PC-9 (cell line): ENCODE measurements at regions not wholly inside any gene's neighbourhood (a gene's known extent, or its start where the extent isn't known, plus 50 kb on each side); places are given as distances from the start of the nearest gene placed in this dataset.

ENCODE experiments used
- BruUV-seq: library from RNA; stranded (reverse); fragments of 400-500 nt; replicated peaks from 2 replicates; lab custom pipeline; 2021; lab: Mats Ljungman, UMichigan
- CTCF ChIA-PET: fragments of 300-600 bp; sonication (Branson Sonifier 250); formaldehyde crosslinking; loops from one replicate; lab custom pipeline; 2022; ENCODE audit warnings: antibody characterized with exemption; lab: Charles Lee
- POLR2A ChIA-PET: fragments of 300-600 bp; sonication (Branson Sonifier 250); formaldehyde crosslinking; loops from one replicate; lab custom pipeline; 2022; ENCODE audit warnings: antibody characterized with exemption; ENCODE audit not compliant: unreplicated experiment; lab: Charles Lee
- DNase-seq, 2 experiments: peaks; one replicate each; pipeline versions ENCODE4 v3.0.0 to v3.0.0-alpha.2; 2015 to 2022; ENCODE audit warnings: mixed read lengths in 1 of 2
- H2AFZ ChIP-seq: fragments of 200-600 bp; sonication (generic); 2 replicates; pipeline ENCODE4 v1.8.1; 2017; ENCODE audit warnings: antibody characterized with exemption
- H3F3A ChIP-seq: fragments of 200-600 bp; sonication (generic); 2 replicates; pipeline ENCODE4 v1.8.1; 2017; ENCODE audit warnings: antibody characterized with exemption, mild to moderate bottlenecking, low read depth; ENCODE audit not compliant: insufficient read depth
- H3K27ac ChIP-seq: fragments of 200-600 bp; sonication (generic); 2 replicates; pipeline ENCODE4 v1.6.1; 2016; ENCODE audit warnings: mixed run types
- H3K27me3 ChIP-seq: fragments of 200-600 bp; sonication (generic); 2 replicates; pipeline ENCODE4 v1.6.1; 2016; ENCODE audit warnings: low read depth, mixed run types; ENCODE audit not compliant: insufficient read depth
- H3K36me3 ChIP-seq: fragments of 200-600 bp; sonication (generic); 2 replicates; pipeline ENCODE4 v1.6.1; 2016; ENCODE audit warnings: low read depth, mixed run types
- H3K4me1 ChIP-seq: fragments of 200-600 bp; sonication (generic); replicated peaks from 2 replicates; pipeline ENCODE4 v1.6.1; 2016; ENCODE audit warnings: mixed run types; ENCODE audit not compliant: insufficient read depth
- H3K4me2 ChIP-seq: fragments of 200-600 bp; sonication (generic); 2 replicates; pipeline ENCODE4 v1.6.1; 2017; ENCODE audit warnings: mixed run types
- H3K4me3 ChIP-seq: fragments of 200-600 bp; sonication (generic); 2 replicates; pipeline ENCODE4 v1.6.1; 2016; ENCODE audit warnings: mixed run types
- H3K79me2 ChIP-seq: fragments of 200-600 bp; sonication (generic); 2 replicates; pipeline ENCODE4 v1.6.1; 2017; ENCODE audit warnings: low read depth, mixed run types
- H3K9me2 ChIP-seq: fragments of 200-600 bp; sonication (generic); 2 replicates; pipeline ENCODE4 v1.8.1; 2017; ENCODE audit warnings: mild to moderate bottlenecking; ENCODE audit not compliant: insufficient read depth
- H3K9me3 ChIP-seq: fragments of 200-600 bp; sonication (generic); 2 replicates; pipeline ENCODE4 v1.8.1; 2016; ENCODE audit warnings: low read depth; ENCODE audit not compliant: insufficient read depth
- H4K20me1 ChIP-seq: fragments of 200-600 bp; sonication (generic); 2 replicates; pipeline ENCODE4 v1.8.1; 2017; ENCODE audit not compliant: insufficient read depth
- EZH2 ChIP-seq: fragments of 200-600 bp; sonication (generic); IDR thresholded peaks from 2 replicates; pipeline ENCODE4 v1.8.0; 2017; ENCODE audit warnings: antibody characterized with exemption, low read depth
- intact Hi-C: fragments of 100-400 bp; cut with micrococcal nuclease; formaldehyde crosslinking; loops from one replicate; pipeline ENCODE4 v1.10.0; 2022; ENCODE audit not compliant: unreplicated experiment
- TF ChIP-seq, protein P1 (sequence below): fragments of 200-600 bp; sonication (generic); conservative IDR thresholded peaks from 2 replicates; pipeline ENCODE4 v1.6.1; 2017; ENCODE audit warnings: mixed run types, antibody characterized with exemption, mild to moderate bottlenecking, moderate library complexity

DNA sequence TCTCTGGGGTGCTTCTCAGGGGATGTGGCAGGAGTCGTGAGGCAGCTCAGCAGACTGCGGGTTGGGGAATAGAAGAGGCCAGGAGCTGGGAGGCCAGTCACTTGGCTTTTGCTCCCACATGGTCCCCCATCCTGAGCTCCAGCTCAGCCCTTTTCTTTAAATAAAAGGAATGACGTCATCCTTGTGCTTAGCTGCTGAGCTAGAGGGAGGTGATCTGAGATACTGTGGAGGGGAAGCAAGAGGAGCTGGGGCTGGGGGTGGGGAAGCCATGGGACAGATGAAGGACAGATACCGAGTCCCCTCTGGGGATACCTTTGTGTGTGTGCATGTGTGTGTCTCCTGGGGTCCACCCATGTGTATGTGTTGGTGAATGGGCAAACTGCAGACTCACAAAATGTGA, 89.0 kb upstream of the ARAP3 start:
- CTCF ChIA-PET = no interaction called here
- Histone ChIP-seq H3K9me3 (no peaks in the 10 kb centered on the region), H3K4me1 (no peaks in the 10 kb centered on the region), H3K27ac (no peak overlapping the region), H3K79me2 (no peaks in the 10 kb centered on the region), H3K36me3 (no peaks in the 10 kb centered on the region), H3K27me3 (no peaks in the 10 kb centered on the region; the same call in 1 of the 2 replicates), H2AFZ (no peak overlapping the region), H3K9me2 (no peaks in the 10 kb centered on the region), H4K20me1 (no peaks in the 10 kb centered on the region), H3K4me3 (no peak overlapping the region), H3K4me2 (no peak overlapping the region), H3F3A (no peaks in the 10 kb centered on the region)
- BruUV-seq = no TSS peak
- POLR2A ChIA-PET = no interaction called here
- intact Hi-C loops = no loop called here
- TF ChIP-seq, protein P1, sequence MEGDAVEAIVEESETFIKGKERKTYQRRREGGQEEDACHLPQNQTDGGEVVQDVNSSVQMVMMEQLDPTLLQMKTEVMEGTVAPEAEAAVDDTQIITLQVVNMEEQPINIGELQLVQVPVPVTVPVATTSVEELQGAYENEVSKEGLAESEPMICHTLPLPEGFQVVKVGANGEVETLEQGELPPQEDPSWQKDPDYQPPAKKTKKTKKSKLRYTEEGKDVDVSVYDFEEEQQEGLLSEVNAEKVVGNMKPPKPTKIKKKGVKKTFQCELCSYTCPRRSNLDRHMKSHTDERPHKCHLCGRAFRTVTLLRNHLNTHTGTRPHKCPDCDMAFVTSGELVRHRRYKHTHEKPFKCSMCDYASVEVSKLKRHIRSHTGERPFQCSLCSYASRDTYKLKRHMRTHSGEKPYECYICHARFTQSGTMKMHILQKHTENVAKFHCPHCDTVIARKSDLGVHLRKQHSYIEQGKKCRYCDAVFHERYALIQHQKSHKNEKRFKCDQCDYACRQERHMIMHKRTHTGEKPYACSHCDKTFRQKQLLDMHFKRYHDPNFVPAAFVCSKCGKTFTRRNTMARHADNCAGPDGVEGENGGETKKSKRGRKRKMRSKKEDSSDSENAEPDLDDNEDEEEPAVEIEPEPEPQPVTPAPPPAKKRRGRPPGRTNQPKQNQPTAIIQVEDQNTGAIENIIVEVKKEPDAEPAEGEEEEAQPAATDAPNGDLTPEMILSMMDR = no peak
- no peak for TF ChIP-seq EZH2
- peak in 1 of 2 experiments; percentile 13 for DNase-seq

DNA sequence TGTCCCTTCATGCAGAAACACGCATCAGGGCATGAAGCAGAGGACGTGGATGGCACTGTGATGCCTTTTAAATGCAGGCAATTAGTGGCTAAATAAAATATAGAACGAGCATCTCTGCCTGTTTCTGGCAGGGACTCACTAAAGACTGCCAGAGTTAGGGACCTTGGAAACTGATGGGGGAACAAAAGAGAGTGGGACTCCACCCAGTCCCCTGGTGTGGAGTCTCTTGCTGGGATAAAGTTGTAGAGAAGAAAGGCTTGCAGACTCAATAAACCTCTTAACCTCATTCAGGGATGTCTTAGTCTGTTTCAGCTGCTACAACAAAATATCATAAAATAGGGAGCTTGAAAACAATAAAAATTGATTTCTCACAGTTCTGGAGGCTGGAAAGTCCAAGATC, 87.6 kb upstream of the ARAP3 start:
- H3K4me1 ChIP-seq = no peaks in the 10 kb centered on the region
- no peak overlapping the region for H3K4me3 ChIP-seq
- ChIA-PET CTCF (no interaction called here), POLR2A (no interaction called here)
- H3F3A ChIP-seq = no peaks in the 10 kb centered on the region
- H3K27me3 ChIP-seq = no peaks in the 10 kb centered on the region; the same call in 1 of the 2 replicates
- BruUV-seq = no TSS peak
- TF ChIP-seq, protein P1 = no peak
- TF ChIP-seq EZH2 = no peak
- no peaks in the 10 kb centered on the region for H4K20me1 ChIP-seq
- H3K79me2 ChIP-seq = no peaks in the 10 kb centered on the region
- no peak overlapping the region for H2AFZ ChIP-seq
- DNase-seq = no peak
- intact Hi-C loops = no loop called here
- H3K9me2 ChIP-seq = no peaks in the 10 kb centered on the region
- no peaks in the 10 kb centered on the region for H3K9me3 ChIP-seq
- H3K36me3 ChIP-seq = no peaks in the 10 kb centered on the region
- no peak overlapping the region for H3K4me2 ChIP-seq
- H3K27ac ChIP-seq = no peak overlapping the region

DNA sequence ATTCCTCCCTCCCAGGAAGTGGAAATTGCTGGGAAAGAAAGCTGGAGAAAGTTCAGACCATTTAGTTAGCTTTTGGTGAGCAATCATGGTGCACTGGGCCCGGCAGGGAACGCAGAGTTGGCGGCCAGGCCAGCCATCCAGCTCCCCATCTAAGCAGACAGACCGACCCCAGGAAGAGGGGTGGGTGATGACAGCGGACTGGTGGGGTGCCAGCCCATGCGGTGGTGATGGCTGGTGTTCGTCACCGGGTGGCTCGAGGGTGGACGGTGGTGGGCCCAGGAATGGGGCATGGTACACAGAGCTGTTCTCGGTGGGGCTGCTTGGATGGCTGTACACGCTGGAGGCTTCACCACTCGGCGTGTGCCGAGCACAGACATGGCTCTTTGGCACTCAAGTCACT, 85.6 kb upstream of the ARAP3 start:
- Histone ChIP-seq H3K9me2 (no peaks in the 10 kb centered on the region), H4K20me1 (no peaks in the 10 kb centered on the region), H3K4me1 (no peaks in the 10 kb centered on the region), H3K27ac (no peak overlapping the region), H3K79me2 (no peaks in the 10 kb centered on the region), H3K9me3 (no peaks in the 10 kb centered on the region), H3K4me3 (no peak overlapping the region), H3K36me3 (no peaks in the 10 kb centered on the region), H2AFZ (no peak overlapping the region), H3K4me2 (no peak overlapping the region), H3F3A (no peaks in the 10 kb centered on the region), H3K27me3 (no peaks in the 10 kb centered on the region; the same call in 1 of the 2 replicates)
- ChIA-PET POLR2A (no interaction called here), CTCF (no interaction called here)
- BruUV-seq = no TSS peak
- DNase-seq = no peak
- TF ChIP-seq, protein P1 = no peak
- TF ChIP-seq EZH2 = no peak
- intact Hi-C loops = no loop called here
